Thoracic aorta (tissue), 2 donors: ENCODE measurements at regions not wholly inside any gene's neighbourhood (a gene's known extent, or its start where the extent isn't known, plus 50 kb on each side); places are given as distances from the start of the nearest gene placed in this dataset.
"Not testable (repeated sequence)": the region's sequence is repeated elsewhere in the genome, so short reads cannot be mapped to it uniquely, and the experiment has no call there.

Experiments used
- ATAC-seq: fragments of 150-250 bp; one replicate; pipeline ENCODE4 v1.8.0; 2017; ENCODE audit warnings: low read depth; ENCODE audit not compliant: insufficient number of reproducible peaks, low FRiP score
- DNase-seq: peaks from one replicate; pipeline ENCODE4 v3.0.0-alpha.2; 2020; ENCODE audit warnings: low spot score
- H3K27ac ChIP-seq, 2 donors: fragments of 200-600 bp; sonication (generic); 1 replicate in 1 of 2; 2 replicates in 1 of 2; pipeline ENCODE4 v1.5.1; 2016; ENCODE audit warnings: mild to moderate bottlenecking in 2 of 2, moderate library complexity in 2 of 2
- H3K27me3 ChIP-seq: fragments of 200-600 bp; sonication (generic); replicated peaks from 2 replicates; pipeline ENCODE4 v1.6.0; 2016; ENCODE audit warnings: mild to moderate bottlenecking; ENCODE audit not compliant: insufficient read depth
- H3K36me3 ChIP-seq: fragments of 200-600 bp; sonication (generic); one replicate; pipeline ENCODE4 v1.5.1; 2016
- H3K4me1 ChIP-seq, 2 donors: fragments of 200-600 bp; sonication (generic); 1 replicate in 1 of 2; 2 replicates in 1 of 2; pipeline versions ENCODE4 v1.5.1 to v1.6.0; 2016; ENCODE audit warnings: low read depth in 2 of 2, mild to moderate bottlenecking in 1 of 2; ENCODE audit not compliant: control insufficient read depth in 1 of 2
- H3K4me3 ChIP-seq: fragments of 200-600 bp; sonication (generic); 2 replicates; pipeline ENCODE4 v1.5.1; 2016; ENCODE audit warnings: mild to moderate bottlenecking
- H3K9me3 ChIP-seq: fragments of 200-600 bp; sonication (generic); 2 replicates; pipeline ENCODE4 v1.5.1; 2016
- TF ChIP-seq, protein P1 (sequence below): fragments of 200-600 bp; sonication (generic); IDR thresholded peaks from one replicate; pipeline ENCODE4 v1.5.1; 2019; ENCODE audit warnings: antibody characterized with exemption

GRCh38 chr1:206404309-206405027 lies 65.8 kb upstream of the IKBKE start:
- not testable (repeated sequence) for H3K9me3 ChIP-seq, H3K27me3 ChIP-seq, H3K4me3 ChIP-seq, DNase-seq, H3K4me1 ChIP-seq, H3K36me3 ChIP-seq
- ATAC-seq = peak; percentile 5
- peak overlapping the region in 1 of 2 donors; percentile 38 for H3K27ac ChIP-seq

DNA sequence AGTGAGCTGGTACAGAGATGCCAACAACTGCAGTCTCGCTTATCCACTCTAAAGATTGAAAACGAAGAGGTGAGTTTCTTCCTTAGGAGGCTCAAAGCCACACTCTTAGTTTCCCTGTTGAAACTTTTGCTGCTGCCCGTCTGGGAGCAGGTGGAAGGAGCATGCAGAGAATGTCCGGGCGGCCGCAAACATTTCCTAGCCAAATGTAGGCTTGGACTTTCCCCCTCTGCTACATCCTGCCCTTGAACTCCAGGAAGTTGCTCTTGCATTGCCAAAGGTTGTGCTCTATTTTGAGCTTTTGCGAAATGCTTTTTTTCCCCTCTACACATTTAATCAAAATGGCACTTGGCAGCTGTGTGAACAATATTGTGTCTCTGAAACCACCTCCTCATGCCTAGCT lies 65.0 kb upstream of the IKBKE start:
- not testable (repeated sequence) for H3K4me3 ChIP-seq, ATAC-seq, DNase-seq, H3K27ac ChIP-seq, H3K27me3 ChIP-seq, H3K36me3 ChIP-seq, H3K9me3 ChIP-seq, H3K4me1 ChIP-seq

GRCh38 chr1:206408371-206409288 lies 61.6 kb upstream of the IKBKE start:
- not testable (repeated sequence) for H3K4me1 ChIP-seq, H3K27ac ChIP-seq, H3K4me3 ChIP-seq, H3K27me3 ChIP-seq, ATAC-seq, H3K9me3 ChIP-seq, DNase-seq, H3K36me3 ChIP-seq

DNA sequence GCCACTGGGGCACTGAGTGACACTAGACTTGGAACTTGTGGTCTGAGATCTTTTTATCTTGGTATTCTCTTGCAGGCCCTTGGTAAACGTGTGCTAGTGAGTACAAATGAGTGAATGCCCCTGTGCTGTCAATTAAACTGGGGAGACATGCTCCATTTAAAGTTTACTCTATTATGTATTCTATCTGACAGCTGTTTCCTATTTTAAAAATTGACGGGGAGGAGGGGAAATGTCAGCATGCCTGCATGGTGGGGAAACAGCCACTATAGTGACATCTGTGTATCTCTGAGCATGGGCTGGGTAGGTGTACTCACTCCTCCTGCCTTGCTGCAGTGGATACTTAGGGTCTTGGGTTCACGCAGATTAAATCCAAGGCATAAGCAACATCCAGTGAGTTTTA lies 59.0 kb upstream of the IKBKE start:
- Histone ChIP-seq H3K9me3 (no peaks in the 10 kb centered on the region), H3K27ac (no peak overlapping the region), H3K36me3 (peaks cover 6% of the 10 kb centered on the region), H3K27me3 (no peaks in the 10 kb centered on the region), H3K4me3 (no peak overlapping the region), H3K4me1 (no peaks in the 10 kb centered on the region)
- TF ChIP-seq, protein P1, sequence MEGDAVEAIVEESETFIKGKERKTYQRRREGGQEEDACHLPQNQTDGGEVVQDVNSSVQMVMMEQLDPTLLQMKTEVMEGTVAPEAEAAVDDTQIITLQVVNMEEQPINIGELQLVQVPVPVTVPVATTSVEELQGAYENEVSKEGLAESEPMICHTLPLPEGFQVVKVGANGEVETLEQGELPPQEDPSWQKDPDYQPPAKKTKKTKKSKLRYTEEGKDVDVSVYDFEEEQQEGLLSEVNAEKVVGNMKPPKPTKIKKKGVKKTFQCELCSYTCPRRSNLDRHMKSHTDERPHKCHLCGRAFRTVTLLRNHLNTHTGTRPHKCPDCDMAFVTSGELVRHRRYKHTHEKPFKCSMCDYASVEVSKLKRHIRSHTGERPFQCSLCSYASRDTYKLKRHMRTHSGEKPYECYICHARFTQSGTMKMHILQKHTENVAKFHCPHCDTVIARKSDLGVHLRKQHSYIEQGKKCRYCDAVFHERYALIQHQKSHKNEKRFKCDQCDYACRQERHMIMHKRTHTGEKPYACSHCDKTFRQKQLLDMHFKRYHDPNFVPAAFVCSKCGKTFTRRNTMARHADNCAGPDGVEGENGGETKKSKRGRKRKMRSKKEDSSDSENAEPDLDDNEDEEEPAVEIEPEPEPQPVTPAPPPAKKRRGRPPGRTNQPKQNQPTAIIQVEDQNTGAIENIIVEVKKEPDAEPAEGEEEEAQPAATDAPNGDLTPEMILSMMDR = no peak
- ATAC-seq (no peak), DNase-seq (no peak)

DNA sequence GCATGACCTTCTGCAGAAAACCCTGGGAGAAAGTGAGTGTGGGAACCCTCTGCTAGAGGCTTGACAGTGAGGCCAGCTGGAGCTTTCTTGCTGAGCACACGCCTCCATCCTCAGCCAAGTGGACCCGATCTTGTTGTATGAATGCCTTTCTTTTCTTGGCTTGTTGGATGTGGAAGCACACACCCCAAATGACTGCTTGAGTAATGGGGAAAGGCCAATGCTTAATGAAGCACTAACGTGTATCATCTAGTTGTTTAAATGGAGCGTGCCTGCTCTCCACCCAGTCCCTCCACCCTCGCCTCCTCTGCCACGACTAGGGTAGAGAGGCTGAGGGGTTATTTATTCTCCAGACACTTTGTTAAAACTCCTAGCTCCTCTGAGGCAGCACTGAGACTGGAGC lies 54.3 kb upstream of the IKBKE start:
- ATAC-seq (no peak), DNase-seq (no peak)
- H3K4me1 ChIP-seq = peaks cover 0 to 2% of the 10 kb centered on the region in 2 donors
- H3K9me3 ChIP-seq = no peaks in the 10 kb centered on the region
- TF ChIP-seq, protein P1 = no peak
- peaks cover 6% of the 10 kb centered on the region for H3K36me3 ChIP-seq
- H3K27ac ChIP-seq = no peak overlapping the region
- H3K27me3 ChIP-seq = no peaks in the 10 kb centered on the region
- no peak overlapping the region for H3K4me3 ChIP-seq

DNA sequence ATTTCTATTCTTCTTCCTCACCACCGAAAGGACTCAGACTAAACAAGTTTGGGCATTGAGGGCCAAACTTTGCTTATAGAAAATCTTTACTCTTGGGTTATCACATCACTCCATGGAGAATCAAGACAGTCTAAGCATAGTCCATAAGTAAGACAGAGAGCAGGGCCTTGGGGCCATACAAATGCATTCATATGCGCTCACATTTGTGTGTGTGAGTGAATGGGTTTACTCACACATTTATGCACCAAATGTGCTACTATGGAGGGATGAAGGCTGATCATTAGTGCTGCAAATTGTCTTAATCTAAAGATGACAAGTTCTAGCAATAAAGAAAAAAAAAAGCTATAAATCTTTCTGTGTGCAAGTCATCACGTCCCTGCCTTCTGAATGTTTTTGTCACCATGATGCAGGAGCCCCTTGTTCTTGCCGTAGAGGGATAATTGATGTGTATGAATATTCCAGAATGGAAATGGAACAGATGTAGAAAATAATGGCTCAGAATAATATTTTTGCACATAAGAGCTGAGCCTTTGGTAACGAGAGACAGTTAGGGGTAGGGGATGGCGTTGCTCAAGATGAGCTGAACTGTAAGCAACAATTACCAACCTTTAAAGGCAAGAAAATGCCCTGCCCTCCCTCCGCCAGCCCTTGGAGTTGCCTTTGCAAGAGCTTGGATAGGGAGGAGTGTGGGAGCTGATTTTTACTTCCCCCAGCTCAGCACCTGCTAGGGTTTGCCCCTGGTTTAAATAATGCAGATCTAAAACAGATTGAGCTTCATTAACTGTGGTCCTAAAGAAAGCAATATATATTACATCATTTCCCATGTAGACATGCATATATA lies 52.3 kb upstream of the IKBKE start:
- Histone ChIP-seq H3K36me3 (peaks cover 14% of the 10 kb centered on the region), H3K4me1 (peaks cover 0 to 2% of the 10 kb centered on the region in 2 donors), H3K4me3 (no peak overlapping the region), H3K27me3 (no peaks in the 10 kb centered on the region), H3K27ac (no peak overlapping the region), H3K9me3 (no peaks in the 10 kb centered on the region)
- no peak for ATAC-seq
- no peak for DNase-seq
- TF ChIP-seq, protein P1 = no peak
